Globus pallidus (tissue), 1 donor: ENCODE measurements at regions not wholly inside any gene's neighbourhood (a gene's known extent, or its start where the extent isn't known, plus 50 kb on each side); places are given as distances from the start of the nearest gene placed in this dataset.
A peak's percentile ranks its signal among the peaks of the same experiment; 100 is the strongest.
"Not testable (repeated sequence)": the region's sequence is repeated elsewhere in the genome, so short reads cannot be mapped to it uniquely, and the experiment has no call there.

Experiments used
- DNase-seq: peaks from one replicate; pipeline ENCODE4 v3.0.0-alpha.2; 2015; ENCODE audit warnings: low spot score

- no peak for DNase-seq
These were observed 229.7 kb upstream of the SLC35G4 start for GRCh38 chr18:11379660-11380059.

GRCh38 chr18:11377766-11378540, 228.6 kb upstream of the PIEZO2 start:
- DNase-seq = no peak

DNA sequence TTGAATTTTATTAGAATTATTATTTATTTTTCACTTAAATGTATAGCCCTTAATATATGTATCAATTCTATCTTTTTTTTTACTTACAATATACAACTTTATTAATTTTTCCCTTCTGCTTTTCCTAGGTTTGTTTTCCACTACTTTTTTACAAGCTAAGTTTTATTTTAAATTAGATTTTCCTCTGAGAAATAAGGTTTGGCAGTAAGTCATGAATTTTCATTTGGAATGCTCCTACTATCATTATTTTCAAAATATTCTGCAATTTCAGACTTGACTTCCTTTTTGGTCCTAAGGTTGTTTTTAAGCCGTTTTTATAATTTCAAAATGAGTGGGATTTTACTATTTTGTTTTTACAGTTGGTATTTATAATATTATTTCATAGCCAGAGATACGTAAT, 222.8 kb upstream of the PIEZO2 start:
- DNase-seq = no peak

DNA sequence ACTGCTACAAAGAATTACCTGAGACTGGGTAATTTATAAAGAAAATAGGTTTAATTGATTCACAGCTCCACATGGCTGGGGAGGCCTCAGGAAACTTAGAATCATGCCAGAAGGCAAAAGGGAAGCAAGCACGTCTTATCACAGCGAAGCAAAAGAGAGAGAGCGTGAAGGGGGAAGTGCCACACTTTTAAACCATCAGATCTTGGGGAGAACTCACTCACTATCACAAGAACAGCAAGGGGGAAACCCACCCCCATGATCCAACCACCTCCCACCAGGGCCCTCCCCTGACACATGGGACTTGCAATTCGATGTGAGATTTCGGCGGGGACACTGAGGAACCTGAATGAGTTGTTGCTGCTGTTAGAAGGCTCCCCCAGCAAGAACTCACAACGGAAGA, 220.2 kb upstream of the PIEZO2 start:
- DNase-seq = no peak

DNA sequence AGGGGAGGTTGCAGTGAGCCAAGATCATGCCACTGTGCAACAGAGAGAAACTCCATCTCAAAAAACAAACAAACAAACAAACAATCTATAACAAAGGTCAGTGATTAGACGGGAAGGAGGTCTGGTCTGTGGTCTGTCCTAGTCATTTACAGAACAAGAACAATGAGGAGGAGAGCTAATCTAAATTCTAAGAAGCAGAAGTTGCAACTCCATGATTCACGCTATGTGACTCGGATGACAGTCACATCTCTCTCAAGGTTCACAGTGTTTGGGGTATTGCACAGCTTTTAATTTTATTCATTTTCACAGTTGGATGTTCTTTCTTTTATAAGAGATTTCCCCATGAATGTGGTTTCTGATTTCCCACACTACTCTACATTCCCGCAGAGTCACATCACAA, 218.7 kb upstream of the PIEZO2 start:
- no peak for DNase-seq

DNA sequence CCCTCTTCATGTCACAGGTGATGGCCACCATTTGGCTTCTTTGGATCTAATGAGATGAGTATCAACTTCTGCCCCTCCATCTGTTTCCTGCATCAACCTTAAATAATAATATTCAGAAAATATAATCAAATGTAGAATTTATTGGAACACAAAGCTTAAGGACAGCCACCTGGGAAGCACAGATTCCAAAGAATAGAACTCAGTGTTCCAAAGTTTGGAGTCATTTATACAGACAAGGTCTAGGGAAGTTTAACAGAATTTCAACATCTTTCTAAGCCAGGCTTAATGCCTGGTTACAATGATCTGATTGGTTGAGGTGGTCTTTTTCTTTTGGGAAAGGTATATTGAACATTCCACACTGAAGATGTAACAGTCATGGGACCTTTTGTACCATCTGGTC, 218.0 kb upstream of the PIEZO2 start:
- no peak for DNase-seq

- DNase-seq = no peak
These were observed 217.0 kb upstream of the PIEZO2 start for GRCh38 chr18:11366410-11366809.

DNA sequence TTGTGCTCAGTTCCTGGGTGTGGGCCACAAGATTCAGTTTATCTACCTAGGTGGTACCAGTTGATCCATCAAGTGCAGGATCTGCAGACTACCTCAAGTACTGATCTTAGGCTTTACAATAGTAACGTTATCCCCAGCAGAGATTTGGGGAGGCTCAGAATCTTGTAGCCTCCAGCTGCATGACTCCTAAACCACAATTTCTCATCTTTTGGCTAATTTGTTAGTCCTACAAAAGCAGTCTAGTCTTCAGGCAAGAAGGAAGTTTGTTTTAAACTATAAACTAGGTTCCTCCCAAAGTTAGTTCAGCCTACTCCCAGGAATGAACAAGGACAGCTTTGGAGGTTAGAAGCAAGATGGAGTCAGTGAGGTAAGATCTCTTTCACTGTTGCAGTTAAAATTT, 213.5 kb upstream of the PIEZO2 start:
- DNase-seq = no peak

DNA sequence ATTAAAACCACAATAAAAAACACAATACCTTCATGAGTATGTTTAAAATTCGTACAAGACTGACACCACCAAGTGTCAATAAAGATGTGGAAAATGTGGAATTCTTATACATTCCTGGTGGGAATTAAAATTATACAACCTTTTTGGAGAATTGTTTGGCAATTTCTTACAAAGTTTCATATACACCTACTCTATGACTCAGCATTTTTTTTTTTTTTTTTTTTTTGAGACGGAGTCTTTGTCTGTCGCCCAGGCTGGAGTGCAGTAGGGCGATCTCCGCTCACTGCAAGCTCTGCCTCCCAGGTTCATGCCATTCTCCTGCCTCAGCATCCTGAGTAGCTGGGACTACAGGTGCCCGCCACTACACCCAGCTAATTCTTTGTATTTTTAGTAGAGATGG, 212.5 kb upstream of the PIEZO2 start:
- not testable (repeated sequence) for DNase-seq

DNA sequence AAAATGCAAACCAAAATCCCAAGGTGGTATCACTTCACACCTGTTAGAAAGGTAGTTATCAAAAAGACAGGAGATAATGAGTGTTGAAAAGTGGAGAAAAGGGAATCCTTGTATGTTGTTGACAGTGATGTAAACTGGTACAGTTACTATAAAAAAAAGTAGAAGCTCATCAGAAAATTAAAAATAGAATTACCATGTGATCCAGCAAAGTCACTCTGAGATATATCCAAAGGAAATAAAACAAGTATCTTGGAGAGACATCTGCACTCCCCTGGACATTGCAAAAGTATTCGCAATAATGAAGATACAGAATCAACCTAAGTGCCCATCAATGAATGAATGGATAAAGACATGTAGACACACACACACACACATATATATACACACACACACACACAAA, 208.3 kb upstream of the PIEZO2 start:
- no peak for DNase-seq

DNA sequence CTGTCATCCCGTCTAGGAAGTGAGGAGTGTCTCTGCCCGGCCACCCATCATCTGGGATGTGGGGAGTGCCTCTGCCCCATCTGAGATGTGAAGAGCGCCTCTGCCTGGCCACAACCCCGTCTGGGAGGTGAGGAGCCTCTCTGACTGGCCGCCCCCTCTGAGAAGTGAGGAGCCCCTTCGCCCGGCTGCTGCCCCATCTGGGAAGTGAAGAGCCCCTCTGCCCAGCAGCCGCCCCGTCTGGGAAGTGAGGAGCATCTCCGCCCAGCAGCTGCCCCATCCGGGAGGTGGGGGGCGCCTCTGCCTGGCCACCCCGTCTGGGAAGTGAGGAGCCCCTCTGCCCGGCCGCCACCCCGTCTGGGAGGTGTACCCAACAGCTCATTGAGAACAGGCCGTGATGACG, 195.2 kb upstream of the PIEZO2 start:
- not testable (repeated sequence) for DNase-seq

GRCh38 chr18:11343096-11343495, 193.7 kb upstream of the PIEZO2 start:
- no peak for DNase-seq

GRCh38 chr18:11342115-11342514, 192.7 kb upstream of the PIEZO2 start:
- DNase-seq = not testable (repeated sequence)

DNA sequence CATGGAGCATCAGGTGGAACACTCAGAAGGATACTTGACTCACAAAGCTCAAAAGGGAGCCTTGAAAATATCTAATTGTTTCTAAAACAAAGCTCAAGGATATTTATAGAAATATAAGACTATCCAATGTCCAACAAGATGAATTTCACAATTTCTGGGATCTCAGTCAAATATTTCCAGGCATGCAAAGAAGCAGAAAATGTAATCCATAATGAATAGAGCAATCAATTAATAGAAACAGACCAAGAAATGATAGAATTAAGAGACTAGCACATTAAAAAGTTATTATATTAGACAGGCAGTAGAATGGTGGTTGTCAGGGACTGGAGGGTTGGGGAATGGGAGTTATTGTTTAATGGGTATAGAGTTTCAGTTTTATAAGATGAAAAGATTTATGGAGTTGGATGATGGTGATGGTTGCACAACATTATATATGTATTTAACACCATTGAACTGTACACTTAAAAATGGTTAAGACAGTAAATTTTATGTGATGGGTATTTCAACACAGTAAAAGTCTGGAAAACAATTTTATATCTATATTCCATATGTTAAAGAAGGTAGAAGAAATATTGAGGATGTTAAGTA, 189.9 kb upstream of the PIEZO2 start:
- no peak for DNase-seq

- DNase-seq = no peak
These were observed 186.9 kb upstream of the PIEZO2 start for GRCh38 chr18:11336241-11336640.

- peak; percentile 20 for DNase-seq
These were observed 178.1 kb upstream of the PIEZO2 start for GRCh38 chr18:11327391-11328009.

DNA sequence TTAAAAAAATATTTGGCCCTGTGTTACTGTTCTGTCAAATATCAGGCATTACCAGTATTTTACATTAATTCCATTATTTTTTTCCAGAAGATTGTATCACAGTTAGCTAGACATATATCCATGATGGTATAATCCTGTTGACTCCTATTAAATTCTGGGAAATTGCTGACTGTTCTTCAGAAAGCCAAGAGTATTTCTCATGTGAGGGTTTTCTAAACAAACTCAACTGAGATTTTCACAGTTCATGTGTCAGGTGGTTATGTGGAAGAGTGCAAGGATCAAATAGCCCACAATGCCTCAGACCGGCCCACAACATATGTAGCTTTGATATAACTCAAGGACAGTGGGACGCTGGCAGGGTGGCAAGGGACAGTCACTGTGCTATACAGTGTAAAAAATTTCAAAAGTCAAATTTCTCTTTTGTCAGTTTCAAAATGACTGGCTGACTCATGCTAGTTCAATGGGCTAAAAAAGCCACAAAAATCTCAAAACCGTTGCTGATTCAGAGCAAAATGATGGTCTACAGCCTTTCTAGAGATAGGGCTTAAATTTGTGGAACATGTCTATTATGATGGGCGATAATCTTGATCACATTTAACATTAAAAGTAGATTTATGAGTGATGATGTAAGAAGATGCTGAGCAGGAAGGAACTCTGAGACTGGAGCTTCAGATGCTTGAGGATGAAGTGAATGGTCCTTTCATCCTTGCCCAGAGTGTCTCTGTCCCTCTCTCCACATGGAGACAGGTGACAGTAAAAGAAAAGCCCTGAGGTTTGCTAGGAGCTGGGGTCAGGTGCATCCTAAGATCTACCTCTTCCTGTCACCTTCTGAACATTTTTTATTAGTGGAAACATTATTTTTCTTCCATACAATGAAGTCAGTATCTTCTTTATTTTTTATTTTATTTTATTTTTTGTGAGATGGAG, 175.8 kb upstream of the PIEZO2 start:
- no peak for DNase-seq

- no peak for DNase-seq
These were observed 175.1 kb upstream of the PIEZO2 start for GRCh38 chr18:11324510-11324909.

- no peak for DNase-seq
These were observed 174.0 kb upstream of the PIEZO2 start for GRCh38 chr18:11323359-11323819.

DNA sequence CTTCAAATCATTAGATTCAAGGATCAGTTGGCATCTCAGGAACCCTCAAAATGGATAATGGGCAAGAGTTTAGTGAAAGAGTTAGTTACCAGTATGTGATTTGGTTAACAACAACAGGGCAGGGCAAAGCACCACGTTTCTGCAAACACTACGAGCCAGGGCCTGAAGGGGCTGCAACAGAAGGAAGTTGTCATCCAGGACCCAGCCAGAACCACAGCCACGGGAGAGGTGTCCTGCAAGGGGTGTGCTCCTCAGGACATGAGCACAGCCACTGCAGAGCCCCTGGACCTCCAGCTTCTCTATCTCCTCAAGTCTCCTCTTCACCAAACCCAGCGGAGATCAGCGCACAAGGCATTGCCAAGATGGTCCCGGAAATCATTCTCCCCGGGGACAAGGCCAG, 173.3 kb upstream of the PIEZO2 start:
- DNase-seq = no peak

GRCh38 chr18:11322006-11322405, 172.6 kb upstream of the PIEZO2 start:
- DNase-seq = no peak

- no peak for DNase-seq
These were observed 171.6 kb upstream of the PIEZO2 start for GRCh38 chr18:11320986-11321385.
